ENCODE measurements at regions not wholly inside any gene's neighbourhood (a gene's known extent, or its start where the extent isn't known, plus 50 kb on each side); places are given as distances from the start of the nearest gene placed in this dataset.
"Not testable (repeated sequence)": the region's sequence is repeated elsewhere in the genome, so short reads cannot be mapped to it uniquely, and the experiment has no call there.

GRCh38 chr9:102740578-102740977 lies 254.6 kb upstream of the CYLC2 start:
- intact Hi-C loops (cut with micrococcal nuclease) = no loop called here

GRCh38 chr9:102728946-102729345 lies 266.2 kb upstream of the CYLC2 start:
- intact Hi-C loops (cut with micrococcal nuclease) = no loop called here

- intact Hi-C loops (cut with micrococcal nuclease) = no loop called here
Observed at GRCh38 chr9:102714184-102714583, 280.9 kb upstream of the CYLC2 start.

GRCh38 chr9:102712910-102713309 lies 282.2 kb upstream of the CYLC2 start:
- intact Hi-C loops (cut with micrococcal nuclease) = not testable (repeated sequence)

- intact Hi-C loops (cut with micrococcal nuclease) = no loop called here
Observed at GRCh38 chr9:102700936-102701335, 294.2 kb upstream of the CYLC2 start.

- intact Hi-C loops (cut with micrococcal nuclease) = no loop called here
Observed at GRCh38 chr9:102669220-102669619, 325.9 kb upstream of the CYLC2 start.

- intact Hi-C loops (cut with micrococcal nuclease) = no loop called here
Observed at GRCh38 chr9:102652471-102652870, 342.7 kb upstream of the CYLC2 start.

GRCh38 chr9:102650896-102651295 lies 344.2 kb upstream of the CYLC2 start:
- intact Hi-C loops (cut with micrococcal nuclease) = no loop called here

GRCh38 chr9:102642651-102643050 lies 352.5 kb upstream of the CYLC2 start:
- intact Hi-C loops (cut with micrococcal nuclease) = loop anchor here (10.0 kb wide), 1 partner anchor 358 kb away; no protein-coding TSS in a partner anchor

GRCh38 chr9:102631559-102631958 lies 363.6 kb upstream of the CYLC2 start:
- intact Hi-C loops (cut with micrococcal nuclease) = no loop called here

- intact Hi-C loops (cut with micrococcal nuclease) = no loop called here
Observed at GRCh38 chr9:102609461-102609860, 385.7 kb upstream of the CYLC2 start.

GRCh38 chr9:102603198-102604195 lies 391.6 kb upstream of the CYLC2 start:
- intact Hi-C loops (cut with micrococcal nuclease) = not testable (repeated sequence)

- intact Hi-C loops (cut with micrococcal nuclease) = no loop called here
Observed at GRCh38 chr9:102594241-102594640, 400.9 kb upstream of the CYLC2 start.

GRCh38 chr9:102587281-102587680 lies 407.9 kb upstream of the CYLC2 start:
- intact Hi-C loops (cut with micrococcal nuclease) = no loop called here

- intact Hi-C loops (cut with micrococcal nuclease) = no loop called here
Observed at GRCh38 chr9:102569436-102569835, 425.7 kb upstream of the CYLC2 start.

- intact Hi-C loops (cut with micrococcal nuclease) = no loop called here
Observed at GRCh38 chr9:102551346-102551745, 443.8 kb upstream of the CYLC2 start.

GRCh38 chr9:102550886-102551285 lies 444.2 kb upstream of the CYLC2 start:
- intact Hi-C loops (cut with micrococcal nuclease) = no loop called here

- intact Hi-C loops (cut with micrococcal nuclease) = no loop called here
Observed at GRCh38 chr9:102550266-102550665, 444.9 kb upstream of the CYLC2 start.

- intact Hi-C loops (cut with micrococcal nuclease) = no loop called here
Observed at GRCh38 chr9:102534031-102534430, 461.1 kb upstream of the CYLC2 start.

GRCh38 chr9:102521097-102521755 lies 473.9 kb upstream of the CYLC2 start:
- intact Hi-C loops (cut with micrococcal nuclease) = no loop called here

GRCh38 chr9:102519423-102519822 lies 475.7 kb upstream of the CYLC2 start:
- intact Hi-C loops (cut with micrococcal nuclease) = no loop called here

GRCh38 chr9:102518324-102518723 lies 476.8 kb upstream of the CYLC2 start:
- intact Hi-C loops (cut with micrococcal nuclease) = no loop called here
